Osteoblast (primary cell): ENCODE measurements at regions not wholly inside any gene's neighbourhood (a gene's known extent, or its start where the extent isn't known, plus 50 kb on each side); places are given as distances from the start of the nearest gene placed in this dataset.

Experiments used
- DNase-seq: peaks from one replicate; pipeline ENCODE4 v3.0.0; 2011; ENCODE audit warnings: low spot score, mixed read lengths; ENCODE audit not compliant: insufficient read length; ENCODE audit errors: missing footprints
- H2AFZ ChIP-seq: 2 replicates; pipeline ENCODE4 v1.6.0; 2011; ENCODE audit warnings: mild to moderate bottlenecking, low read length
- H3K27ac ChIP-seq: 2 replicates; pipeline ENCODE4 v1.5.1; 2011; ENCODE audit warnings: mild to moderate bottlenecking, low read depth, low read length, moderate library complexity
- H3K27me3 ChIP-seq: 2 replicates; pipeline ENCODE4 v1.6.0; 2012; ENCODE audit warnings: mild to moderate bottlenecking, control low read depth, inconsistent platforms, low read length, moderate library complexity; ENCODE audit not compliant: insufficient read depth
- H3K36me3 ChIP-seq: 2 replicates; pipeline ENCODE4 v1.5.1; 2011; ENCODE audit warnings: mild to moderate bottlenecking, low read length, control low read depth, moderate library complexity; ENCODE audit not compliant: insufficient read depth
- H3K4me1 ChIP-seq: 2 replicates; pipeline ENCODE4 v1.5.1; 2011; ENCODE audit warnings: mild to moderate bottlenecking, low read length, control low read depth, moderate library complexity; ENCODE audit not compliant: insufficient read depth
- H3K4me2 ChIP-seq: 2 replicates; pipeline ENCODE4 v1.6.0; 2011; ENCODE audit warnings: mild to moderate bottlenecking, low read length; ENCODE audit not compliant: insufficient read depth
- H3K4me3 ChIP-seq: fragments of 200-600 bp; sonication (generic); 3 replicates; pipeline ENCODE4 v1.5.1; 2012; ENCODE audit warnings: mild to moderate bottlenecking, low read length, inconsistent platforms; ENCODE audit not compliant: insufficient read depth
- H3K79me2 ChIP-seq: 2 replicates; pipeline ENCODE4 v1.6.0; 2012; ENCODE audit warnings: mild to moderate bottlenecking, low read length, control low read depth, inconsistent platforms; ENCODE audit not compliant: insufficient read depth
- H3K9me3 ChIP-seq: 2 replicates; pipeline ENCODE4 v1.5.1; 2011; ENCODE audit warnings: low read depth, low read length, control low read depth
- H4K20me1 ChIP-seq: 2 replicates; pipeline ENCODE4 v1.6.0; 2012; ENCODE audit warnings: mild to moderate bottlenecking, low read length, control low read depth; ENCODE audit not compliant: insufficient read depth
- CTCF ChIP-seq: IDR thresholded peaks from 2 replicates; pipeline ENCODE4 v1.5.1; 2011; ENCODE audit warnings: mild to moderate bottlenecking, low read depth, low read length, moderate library complexity; ENCODE audit errors: extremely low read depth

GRCh38 chr9:3751125-3751758 lies 225.4 kb upstream of the RFX3 start:
- Histone ChIP-seq H2AFZ (peak overlapping the region; percentile 21), H3K4me2 (no peak overlapping the region), H3K4me3 (no peak overlapping the region), H3K36me3 (no peaks in the 10 kb centered on the region), H3K27me3 (no peaks in the 10 kb centered on the region), H3K27ac (peak overlapping the region; percentile 36), H3K79me2 (no peaks in the 10 kb centered on the region), H3K4me1 (peaks cover 22% of the 10 kb centered on the region), H4K20me1 (no peaks in the 10 kb centered on the region), H3K9me3 (no peaks in the 10 kb centered on the region)
- TF ChIP-seq CTCF = peak; percentile 8
- DNase-seq = no peak

GRCh38 chr9:3750321-3750720 lies 224.5 kb upstream of the RFX3 start:
- H3K27me3 ChIP-seq = no peaks in the 10 kb centered on the region
- H3K36me3 ChIP-seq = no peaks in the 10 kb centered on the region
- no peak overlapping the region for H3K4me2 ChIP-seq
- TF ChIP-seq CTCF = no peak
- no peak overlapping the region for H3K4me3 ChIP-seq
- DNase-seq = no peak
- peaks cover 26% of the 10 kb centered on the region for H3K4me1 ChIP-seq
- no peaks in the 10 kb centered on the region for H4K20me1 ChIP-seq
- H3K79me2 ChIP-seq = no peaks in the 10 kb centered on the region
- H3K27ac ChIP-seq = no peak overlapping the region
- H2AFZ ChIP-seq = no peak overlapping the region
- no peaks in the 10 kb centered on the region for H3K9me3 ChIP-seq

GRCh38 chr9:3746296-3747275 lies 220.8 kb upstream of the RFX3 start:
- peaks cover 23% of the 10 kb centered on the region for H3K4me1 ChIP-seq
- TF ChIP-seq CTCF = no peak
- H3K79me2 ChIP-seq = no peaks in the 10 kb centered on the region
- H3K9me3 ChIP-seq = no peaks in the 10 kb centered on the region
- H2AFZ ChIP-seq = no peak overlapping the region
- no peak overlapping the region for H3K27ac ChIP-seq
- H3K4me2 ChIP-seq = peak overlapping the region; percentile 10
- peak; percentile 93 for DNase-seq
- no peaks in the 10 kb centered on the region for H3K36me3 ChIP-seq
- no peaks in the 10 kb centered on the region for H3K27me3 ChIP-seq
- no peaks in the 10 kb centered on the region for H4K20me1 ChIP-seq
- H3K4me3 ChIP-seq = no peak overlapping the region

GRCh38 chr9:3743901-3744413 lies 218.2 kb upstream of the RFX3 start:
- H3K4me2 ChIP-seq = no peak overlapping the region
- no peak overlapping the region for H3K4me3 ChIP-seq
- no peak overlapping the region for H2AFZ ChIP-seq
- H3K27ac ChIP-seq = no peak overlapping the region
- DNase-seq = no peak
- no peaks in the 10 kb centered on the region for H4K20me1 ChIP-seq
- TF ChIP-seq CTCF = no peak
- no peaks in the 10 kb centered on the region for H3K36me3 ChIP-seq
- no peaks in the 10 kb centered on the region for H3K79me2 ChIP-seq
- no peaks in the 10 kb centered on the region for H3K9me3 ChIP-seq
- H3K27me3 ChIP-seq = no peaks in the 10 kb centered on the region
- H3K4me1 ChIP-seq = peaks cover 17% of the 10 kb centered on the region
